Endothelial cell of umbilical vein (primary cell): ENCODE measurements at regions not wholly inside any gene's neighbourhood (a gene's known extent, or its start where the extent isn't known, plus 50 kb on each side); places are given as distances from the start of the nearest gene placed in this dataset.

Experiments
- CTCF ChIP-seq, 2 donors: IDR thresholded peaks; 1 replicate in 1 of 2; 2 replicates in 1 of 2; pipeline ENCODE4 v1.5.1; 2011; ENCODE audit warnings: low read length in 2 of 2, mild to moderate bottlenecking in 2 of 2, moderate library complexity in 2 of 2, control low read depth in 1 of 2, inconsistent platforms in 1 of 2, low read depth in 1 of 2; ENCODE audit not compliant: insufficient read depth in 1 of 2; ENCODE audit errors: extremely low read depth in 1 of 2
- MAX ChIP-seq: IDR thresholded peaks from 2 replicates; pipeline ENCODE4 v1.6.1; 2011; ENCODE audit not compliant: insufficient read depth, insufficient read length
- POLR2A ChIP-seq: IDR thresholded peaks from 2 replicates; pipeline ENCODE4 v1.6.1; 2012; ENCODE audit warnings: low read depth, mild to moderate bottlenecking, control low read depth, low read length

GRCh38 chr13:84077271-84077670 is 195.0 kb upstream of the SLITRK1 start:
- TF ChIP-seq CTCF (IDR thresholded peaks at IDR 0.05; ENCODE audit: extremely low read depth in 1 of 2, insufficient read depth in 1 of 2, low read depth in 1 of 2, low read length in 2 of 2) (no peak), MAX (no peak), POLR2A (no peak)
